H9 (cell line): ENCODE measurements at regions not wholly inside any gene's neighbourhood (a gene's known extent, or its start where the extent isn't known, plus 50 kb on each side); places are given as distances from the start of the nearest gene placed in this dataset.

Source experiments
- DNase-seq: peaks from one replicate; pipeline ENCODE4 v3.0.0-alpha.2; 2017
- H2AFZ ChIP-seq: one replicate; pipeline ENCODE4 v1.6.1; 2013; ENCODE audit warnings: mild to moderate bottlenecking, low read length, control low read depth, moderate library complexity
- H2AK5ac ChIP-seq: 2 replicates; pipeline ENCODE4 v1.6.1; 2013; ENCODE audit warnings: low read length, control low read depth, mixed read lengths; ENCODE audit not compliant: insufficient read length
- H2BK120ac ChIP-seq: one replicate; pipeline ENCODE4 v1.6.1; 2013; ENCODE audit warnings: low read depth, mild to moderate bottlenecking, low read length, control low read depth, inconsistent platforms; ENCODE audit not compliant: poor library complexity, severe bottlenecking
- H2BK12ac ChIP-seq: 2 replicates; pipeline ENCODE4 v1.6.1; 2013; ENCODE audit warnings: low read length, control low read depth, mixed read lengths, low read depth; ENCODE audit not compliant: insufficient read length
- H2BK15ac ChIP-seq: 2 replicates; pipeline ENCODE4 v1.6.1; 2013; ENCODE audit warnings: low read depth, low read length, control low read depth
- H2BK20ac ChIP-seq: one replicate; pipeline ENCODE4 v1.6.1; 2013; ENCODE audit warnings: low read depth, mild to moderate bottlenecking, low read length, control low read depth, inconsistent platforms; ENCODE audit not compliant: poor library complexity, severe bottlenecking
- H2BK5ac ChIP-seq: 2 replicates; pipeline ENCODE4 v1.6.1; 2013; ENCODE audit warnings: low read length, control low read depth, mixed read lengths; ENCODE audit not compliant: insufficient read length
- H3K14ac ChIP-seq: 2 replicates; pipeline ENCODE4 v1.6.1; 2013; ENCODE audit warnings: low read length, control low read depth; ENCODE audit not compliant: insufficient read depth
- H3K18ac ChIP-seq: 2 replicates; pipeline ENCODE4 v1.6.1; 2013; ENCODE audit warnings: low read depth, mild to moderate bottlenecking, mixed read lengths, low read length, control low read depth; ENCODE audit not compliant: insufficient read length
- H3K23ac ChIP-seq: 2 replicates; pipeline ENCODE4 v1.6.1; 2013; ENCODE audit warnings: low read length, control low read depth, mixed read lengths, low read depth; ENCODE audit not compliant: insufficient read length
- H3K23me2 ChIP-seq: 2 replicates; pipeline ENCODE4 v1.6.1; 2013; ENCODE audit warnings: low read depth, mild to moderate bottlenecking, mixed read lengths, low read length, control low read depth; ENCODE audit not compliant: insufficient read length, poor library complexity, severe bottlenecking
- H3K27ac ChIP-seq: 2 replicates; pipeline ENCODE4 v1.5.1; 2013; ENCODE audit warnings: low read length, control low read depth, mixed read lengths, low read depth; ENCODE audit not compliant: insufficient read length
- H3K27me3 ChIP-seq: 2 replicates; pipeline ENCODE4 v1.6.1; 2013; ENCODE audit warnings: low read length, control low read depth, inconsistent platforms; ENCODE audit not compliant: insufficient read depth
- H3K4ac ChIP-seq: 2 replicates; pipeline ENCODE4 v1.6.1; 2013; ENCODE audit warnings: low read depth, mild to moderate bottlenecking, control low read depth, inconsistent platforms, low read length, moderate library complexity
- H3K4me1 ChIP-seq: 2 replicates; pipeline ENCODE4 v1.6.1; 2013; ENCODE audit warnings: low read length, control low read depth, inconsistent platforms; ENCODE audit not compliant: insufficient read depth
- H3K4me2 ChIP-seq: 2 replicates; pipeline ENCODE4 v1.6.1; 2013; ENCODE audit warnings: low read length, control low read depth, mixed read lengths; ENCODE audit not compliant: insufficient read length, insufficient read depth
- H3K56ac ChIP-seq: 2 replicates; pipeline ENCODE4 v1.6.1; 2013; ENCODE audit warnings: low read depth, mild to moderate bottlenecking, mixed read lengths, low read length, control low read depth; ENCODE audit not compliant: insufficient read length
- H3K79me1 ChIP-seq: 2 replicates; pipeline ENCODE4 v1.6.1; 2013; ENCODE audit warnings: low read depth, mild to moderate bottlenecking, moderate library complexity, low read length, control low read depth, inconsistent platforms; ENCODE audit not compliant: insufficient read depth, poor library complexity, severe bottlenecking
- H3K79me2 ChIP-seq: 2 replicates; pipeline ENCODE4 v1.6.1; 2013; ENCODE audit warnings: low read length, control low read depth, inconsistent platforms; ENCODE audit not compliant: insufficient read depth
- H3K9ac ChIP-seq: 2 replicates; pipeline ENCODE4 v1.6.1; 2013; ENCODE audit warnings: low read length, control low read depth, mixed read lengths; ENCODE audit not compliant: insufficient read length; ENCODE audit errors: extremely low read depth
- H3K9me3 ChIP-seq: one replicate; pipeline ENCODE4 v1.6.1; 2013; ENCODE audit warnings: low read depth, low read length, inconsistent platforms; ENCODE audit not compliant: control insufficient read depth
- H3T11ph ChIP-seq: one replicate; pipeline ENCODE4 v1.6.1; 2013; ENCODE audit warnings: mild to moderate bottlenecking, low read length, control low read depth, inconsistent platforms
- H4K20me1 ChIP-seq: one replicate; pipeline ENCODE4 v1.6.1; 2013; ENCODE audit not compliant: control insufficient read depth, insufficient read length, insufficient read depth
- H4K5ac ChIP-seq: 2 replicates; pipeline ENCODE4 v1.6.1; 2013; ENCODE audit warnings: low read depth, mild to moderate bottlenecking, mixed read lengths, low read length, control low read depth; ENCODE audit not compliant: insufficient read length
- H4K8ac ChIP-seq: replicated peaks from 2 replicates; pipeline ENCODE4 v1.6.1; 2013; ENCODE audit warnings: low read length, control low read depth, mixed read lengths, low read depth; ENCODE audit not compliant: insufficient read length
- H4K91ac ChIP-seq: 2 replicates; pipeline ENCODE4 v1.6.1; 2013; ENCODE audit warnings: low read depth, mild to moderate bottlenecking, moderate library complexity, mixed read lengths, low read length, control low read depth; ENCODE audit not compliant: insufficient read length
- H3K27ac Mint-ChIP-seq, 3 experiments: 2 replicates in 2 of 3; 3 replicates in 1 of 3; pipeline ENCODE4 v1.8.0; 2020 to 2021; ENCODE audit warnings: mixed read lengths in 3 of 3, mild to moderate bottlenecking in 1 of 3, moderate library complexity in 1 of 3
- H3K27me3 Mint-ChIP-seq: 2 replicates; pipeline ENCODE4 v1.8.0; 2021; ENCODE audit warnings: low read depth, mild to moderate bottlenecking, moderate library complexity, mixed read lengths
- H3K36me3 Mint-ChIP-seq, 3 experiments: 2 replicates in 2 of 3; 3 replicates in 1 of 3; pipeline ENCODE4 v1.8.0; 2020 to 2021; ENCODE audit warnings: low read depth in 3 of 3, mixed read lengths in 3 of 3; ENCODE audit not compliant: insufficient read depth in 1 of 3
- H3K4me1 Mint-ChIP-seq, 2 experiments: 2 replicates each; pipeline ENCODE4 v1.8.0; 2020; ENCODE audit warnings: mixed read lengths in 2 of 2
- H3K4me3 Mint-ChIP-seq, 2 experiments: 2 replicates in 1 of 2; 3 replicates in 1 of 2; pipeline ENCODE4 v1.8.0; 2020 to 2021; ENCODE audit warnings: mild to moderate bottlenecking in 2 of 2, mixed read lengths in 2 of 2, moderate library complexity in 1 of 2
- H3K9me3 Mint-ChIP-seq, 2 experiments: 2 replicates in 1 of 2; 3 replicates in 1 of 2; pipeline ENCODE4 v1.8.0; 2020; ENCODE audit warnings: mild to moderate bottlenecking in 2 of 2, mixed read lengths in 2 of 2, moderate library complexity in 1 of 2
- CTCF ChIP-seq: fragments of 200-600 bp; sonication (generic); conservative IDR thresholded peaks from 3 replicates; pipeline ENCODE4 v1.8.0; 2021; ENCODE audit warnings: antibody characterized with exemption, mild to moderate bottlenecking
- WGBS: extraction: QIAGEN DNeasy Blood & Tissue Kit; methylation state at CpG from one replicate; pipeline ENCODE4 v1.1.7; 2013; ENCODE audit warnings: missing lambda C conversion rate, low lambda C conversion rate, mixed read lengths; ENCODE audit not compliant: insufficient read length; ENCODE audit errors: extremely low coverage; 5-methylcytosine and 5-hydroxymethylcytosine counted together

- no peak for DNase-seq
- Histone ChIP-seq H4K20me1 (no peaks in the 10 kb centered on the region), H4K8ac (no peak overlapping the region), H3K79me2 (no peaks in the 10 kb centered on the region), H2BK12ac (no peak overlapping the region), H2BK15ac (no peak overlapping the region), H3K56ac (no peak overlapping the region), H3T11ph (no peak overlapping the region), H2AK5ac (no peak overlapping the region), H2BK5ac (no peak overlapping the region), H3K79me1 (no peaks in the 10 kb centered on the region), H3K9me3 (no peaks in the 10 kb centered on the region), H4K5ac (no peak overlapping the region), H3K23ac (no peak overlapping the region), H3K4me2 (no peak overlapping the region), H3K4me1 (no peaks in the 10 kb centered on the region), H4K91ac (no peak overlapping the region), H3K18ac (no peak overlapping the region), H2BK120ac (no peak overlapping the region), H3K23me2 (no peaks in the 10 kb centered on the region), H3K14ac (no peak overlapping the region), H3K9ac (no peak overlapping the region), H3K4ac (no peak overlapping the region), H3K27ac (no peak overlapping the region), H2BK20ac (no peak overlapping the region), H2AFZ (no peak overlapping the region), H3K27me3 (no peaks in the 10 kb centered on the region)
- no peak for TF ChIP-seq CTCF
- no peak overlapping the region for H3K4me3 Mint-ChIP-seq
- H3K27ac Mint-ChIP-seq, result no peak overlapping the region
- no CpG with 5 or more reads among the region's 4 CpGs for WGBS
- no peaks in the 10 kb centered on the region for H3K36me3 Mint-ChIP-seq
- no peaks in the 10 kb centered on the region for H3K4me1 Mint-ChIP-seq
- peaks cover 0 to under 1% of the 10 kb centered on the region in 2 experiments; a peak in 1 of 5 replicates for H3K9me3 Mint-ChIP-seq
- H3K27me3 Mint-ChIP-seq, result no peaks in the 10 kb centered on the region; the same call in 1 of the 2 replicates
These were observed 794.3 kb downstream of the NR2F2 start for GRCh38 chr15:97124790-97125189.
